ENCODE measurements at regions not wholly inside any gene's neighbourhood (a gene's known extent, or its start where the extent isn't known, plus 50 kb on each side); places are given as distances from the start of the nearest gene placed in this dataset.

- BruUV-seq (replicated peaks), result no TSS peak
- ATAC-seq (no peak), DNase-seq (ENCODE audit: low spot score) (no peak), FAIRE-seq (no peak)
- no peak overlapping the region for H3K9ac ChIP-seq (ENCODE audit: insufficient read depth, low read depth, low read length)
- no peaks in the 10 kb centered on the region for H3K79me2 ChIP-seq (ENCODE audit: insufficient read depth, low read length)
- no peaks in the 10 kb centered on the region for H3K4me1 ChIP-seq (ENCODE audit: insufficient read depth, low read length)
- no peak overlapping the region for H3K27ac ChIP-seq (ENCODE audit: extremely low read length, insufficient read depth, low read length)
- H4K20me1 ChIP-seq (ENCODE audit: insufficient read depth, low read length), result no peaks in the 10 kb centered on the region
- no peak overlapping the region for H2AFZ ChIP-seq (ENCODE audit: low read length)
- POLR2A ChIA-PET, result no interaction called here
- H3K36me3 ChIP-seq (replicated peaks in 1 of 2; ENCODE audit: control insufficient read depth in 1 of 2, insufficient read depth in 2 of 2, low read length in 2 of 2), result no peaks in the 10 kb centered on the region
- H3K4me3 ChIP-seq (replicated peaks in 1 of 3; ENCODE audit: insufficient read depth in 1 of 3, low read depth in 2 of 3, low read length in 3 of 3), result no peak overlapping the region
- H3K4me2 ChIP-seq (ENCODE audit: low read depth, low read length), result no peak overlapping the region
- no peaks in the 10 kb centered on the region; a peak in 1 of 5 replicates for H3K27me3 ChIP-seq (ENCODE audit: control insufficient read depth in 1 of 2, insufficient read depth in 2 of 2, low read length in 2 of 2)
- 15% methylated on average over 1 of the region's 1 CpG for WGBS (ENCODE audit: low lambda C conversion rate)
- H3K9me3 ChIP-seq (ENCODE audit: low read length), result peaks cover 35% of the 10 kb centered on the region
- CTCF ChIA-PET (ENCODE audit: low intra/inter-chr PET ratio, low total read pairs), result no interaction called here
- in situ Hi-C loops (cut with HindIII; ENCODE audit: extremely low pct_ligation_motif_present, low pct_unique_long_range_greater_than_20kb), result no loop called here
- intact Hi-C loops (cut with micrococcal nuclease; ENCODE audit: unreplicated experiment), result no loop called here
- TF ChIP-seq, protein P1, sequence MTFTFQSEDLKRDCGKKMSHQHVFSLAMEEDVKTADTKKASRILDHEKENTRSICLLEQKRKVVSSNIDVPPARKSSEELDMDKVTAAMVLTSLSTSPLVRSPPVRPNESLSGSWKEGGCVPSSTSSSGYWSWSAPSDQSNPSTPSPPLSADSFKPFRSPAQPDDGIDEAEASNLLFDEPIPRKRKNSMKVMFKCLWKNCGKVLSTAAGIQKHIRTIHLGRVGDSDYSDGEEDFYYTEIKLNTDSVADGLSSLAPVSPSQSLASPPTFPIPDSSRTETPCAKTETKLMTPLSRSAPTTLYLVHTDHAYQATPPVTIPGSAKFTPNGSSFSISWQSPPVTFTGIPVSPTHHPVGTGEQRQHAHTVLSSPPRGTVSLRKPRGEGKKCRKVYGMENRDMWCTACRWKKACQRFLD (CRISPR knock-in tag; IDR thresholded peaks at IDR 0.05; ENCODE audit: borderline replicate concordance), result no peak
- TF ChIP-seq GABPA (IDR thresholded peaks at IDR 0.05; ENCODE audit: low read depth, low read length), result no peak
- TF ChIP-seq GABPA (CRISPR knock-in tag; IDR thresholded peaks at IDR 0.05; ENCODE audit: low read depth), result no peak
- TF ChIP-seq ZNF33B (CRISPR knock-in tag; IDR thresholded peaks at IDR 0.05), result no peak
- no peak for TF ChIP-seq CBX2 (IDR thresholded peaks at IDR 0.05; ENCODE audit: low read depth, low read length)
- TF ChIP-seq CBX2 (CRISPR knock-in tag; IDR thresholded peaks at IDR 0.05; ENCODE audit: low read depth), result no peak
- no peak for TF ChIP-seq ZSCAN22 (CRISPR knock-in tag; IDR thresholded peaks at IDR 0.05)
- TF ChIP-seq LCORL (IDR thresholded peaks at IDR 0.05), result no peak
- no peak for TF ChIP-seq LCORL (CRISPR knock-in tag; IDR thresholded peaks at IDR 0.05)
- no peak for TF ChIP-seq HINFP (CRISPR knock-in tag; IDR thresholded peaks at IDR 0.05; ENCODE audit: low read depth)
- TF ChIP-seq ZBTB3 (CRISPR knock-in tag; IDR thresholded peaks at IDR 0.05; ENCODE audit: borderline replicate concordance, low read depth), result no peak
- no peak for TF ChIP-seq ETS1 (CRISPR knock-in tag; IDR thresholded peaks at IDR 0.05)
- TF ChIP-seq, protein P2, sequence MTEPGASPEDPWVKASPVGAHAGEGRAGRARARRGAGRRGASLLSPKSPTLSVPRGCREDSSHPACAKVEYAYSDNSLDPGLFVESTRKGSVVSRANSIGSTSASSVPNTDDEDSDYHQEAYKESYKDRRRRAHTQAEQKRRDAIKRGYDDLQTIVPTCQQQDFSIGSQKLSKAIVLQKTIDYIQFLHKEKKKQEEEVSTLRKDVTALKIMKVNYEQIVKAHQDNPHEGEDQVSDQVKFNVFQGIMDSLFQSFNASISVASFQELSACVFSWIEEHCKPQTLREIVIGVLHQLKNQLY (CRISPR knock-in tag; IDR thresholded peaks at IDR 0.05), result no peak
- TF ChIP-seq GMEB1 (CRISPR knock-in tag; IDR thresholded peaks at IDR 0.05; ENCODE audit: borderline replicate concordance), result no peak
- no peak for TF ChIP-seq ZNF777 (CRISPR knock-in tag; IDR thresholded peaks at IDR 0.05)
- TF ChIP-seq ZGPAT (CRISPR knock-in tag; IDR thresholded peaks at IDR 0.05), result no peak
- TF ChIP-seq NR1H2 (CRISPR knock-in tag; IDR thresholded peaks at IDR 0.05; ENCODE audit: borderline replicate concordance, low read depth), result no peak
- no peak for TF ChIP-seq ZSCAN25 (CRISPR knock-in tag; IDR thresholded peaks at IDR 0.05)
- TF ChIP-seq ZNF883 (CRISPR knock-in tag; IDR thresholded peaks at IDR 0.05; ENCODE audit: not compliant biosample characterization), result no peak
- no peak for TF ChIP-seq EEA1 (CRISPR knock-in tag; IDR thresholded peaks at IDR 0.05; ENCODE audit: borderline replicate concordance)
Measured at GRCh38 chr2:153787612-153788011, 84.1 kb upstream of the GALNT13 start.
